Left lung (tissue), 4 donors: ENCODE measurements at regions not wholly inside any gene's neighbourhood (a gene's known extent, or its start where the extent isn't known, plus 50 kb on each side); places are given as distances from the start of the nearest gene placed in this dataset.

Experiments
- ATAC-seq: fragments of 200-7000 bp; cut with Tn5 transposase; one replicate; pipeline ENCODE4 v1.9.1; 2020; ENCODE audit warnings: moderate library complexity
- DNase-seq, 4 donors: peaks; one replicate each; pipeline ENCODE4 v3.0.0-alpha.2; 2013 to 2020
- H3K27ac ChIP-seq, 2 donors: fragments of 200-600 bp; sonication (generic) in 1 of 2; one replicate each; pipeline versions ENCODE4 v1.5.0 to v1.8.0; 2020 to 2021
- H3K27me3 ChIP-seq, 2 donors: fragments of 200-600 bp; sonication (generic) in 1 of 2; one replicate each; pipeline versions ENCODE4 v1.5.0 to v1.8.0; 2020 to 2021
- H3K36me3 ChIP-seq, 2 donors: fragments of 200-600 bp; sonication (generic) in 1 of 2; one replicate each; pipeline versions ENCODE4 v1.5.0 to v1.8.0; 2020 to 2021
- H3K4me1 ChIP-seq, 2 donors: fragments of 200-600 bp; one replicate each; pipeline ENCODE4 v1.8.0; 2021
- H3K4me3 ChIP-seq, 2 donors: fragments of 200-600 bp; sonication (generic) in 1 of 2; one replicate each; pipeline versions ENCODE4 v1.5.0 to v1.8.0; 2020 to 2021; ENCODE audit warnings: mild to moderate bottlenecking in 1 of 2
- H3K9me3 ChIP-seq, 2 donors: fragments of 200-600 bp; sonication (generic) in 1 of 2; one replicate each; pipeline versions ENCODE4 v1.5.0 to v1.8.0; 2020 to 2021
- intact Hi-C, 2 donors: fragments of 100-400 bp; cut with DNase I; formaldehyde crosslinking; loops; one replicate each; pipeline versions ENCODE4 v1.11.2 to v1.14.2; 2022
- TF ChIP-seq, protein P1 (sequence below), 2 donors: fragments of 200-600 bp; sonication (generic) in 1 of 2; IDR thresholded peaks; one replicate each; pipeline versions ENCODE4 v1.5.0 to v1.8.0; 2021; ENCODE audit warnings: antibody characterized with exemption in 2 of 2
- donor health status: DM: no; HTN: yes; CAD: no.
- donor health status: DM: no; HTN: no; CAD: no.

DNA sequence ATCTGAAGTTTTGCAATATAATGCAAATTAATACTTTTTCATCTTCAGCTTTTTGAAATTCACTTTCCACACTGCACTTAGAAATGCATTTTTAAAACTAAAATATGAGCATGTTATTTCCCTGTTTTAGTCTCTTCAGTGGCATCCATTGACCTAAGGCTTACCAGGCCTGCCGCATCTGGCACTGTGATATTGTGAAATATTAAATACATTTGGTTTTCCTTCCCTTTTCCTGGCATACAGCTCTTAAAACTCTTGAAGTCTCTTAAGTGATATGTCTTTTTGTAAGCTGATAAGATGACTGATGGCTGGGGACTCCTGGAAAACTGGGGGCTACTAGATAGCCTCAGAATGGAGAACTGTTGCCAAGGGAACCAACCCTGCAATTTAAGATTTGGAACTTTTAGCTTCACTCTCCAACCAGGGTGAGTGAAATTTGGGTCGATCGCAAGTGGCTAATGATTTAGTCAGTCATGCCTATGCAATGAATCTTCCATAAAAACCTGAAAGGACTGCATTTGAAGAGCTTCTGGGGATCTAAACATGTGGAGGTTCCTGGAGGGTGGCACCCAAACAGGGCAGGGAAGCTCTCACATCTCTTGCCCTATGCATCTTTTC lies 75.5 kb upstream of the PDC start:
- Histone ChIP-seq H3K4me1 (no peaks in the 10 kb centered on the region), H3K9me3 (peaks cover 0 to 3% of the 10 kb centered on the region in 2 donors), H3K4me3 (no peak overlapping the region), H3K27me3 (no peaks in the 10 kb centered on the region), H3K36me3 (no peaks in the 10 kb centered on the region), H3K27ac (no peak overlapping the region)
- intact Hi-C loops, result no loop called here
- peak; percentile 52 for ATAC-seq
- TF ChIP-seq, protein P1, sequence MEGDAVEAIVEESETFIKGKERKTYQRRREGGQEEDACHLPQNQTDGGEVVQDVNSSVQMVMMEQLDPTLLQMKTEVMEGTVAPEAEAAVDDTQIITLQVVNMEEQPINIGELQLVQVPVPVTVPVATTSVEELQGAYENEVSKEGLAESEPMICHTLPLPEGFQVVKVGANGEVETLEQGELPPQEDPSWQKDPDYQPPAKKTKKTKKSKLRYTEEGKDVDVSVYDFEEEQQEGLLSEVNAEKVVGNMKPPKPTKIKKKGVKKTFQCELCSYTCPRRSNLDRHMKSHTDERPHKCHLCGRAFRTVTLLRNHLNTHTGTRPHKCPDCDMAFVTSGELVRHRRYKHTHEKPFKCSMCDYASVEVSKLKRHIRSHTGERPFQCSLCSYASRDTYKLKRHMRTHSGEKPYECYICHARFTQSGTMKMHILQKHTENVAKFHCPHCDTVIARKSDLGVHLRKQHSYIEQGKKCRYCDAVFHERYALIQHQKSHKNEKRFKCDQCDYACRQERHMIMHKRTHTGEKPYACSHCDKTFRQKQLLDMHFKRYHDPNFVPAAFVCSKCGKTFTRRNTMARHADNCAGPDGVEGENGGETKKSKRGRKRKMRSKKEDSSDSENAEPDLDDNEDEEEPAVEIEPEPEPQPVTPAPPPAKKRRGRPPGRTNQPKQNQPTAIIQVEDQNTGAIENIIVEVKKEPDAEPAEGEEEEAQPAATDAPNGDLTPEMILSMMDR (IDR thresholded peaks at IDR 0.05), result no peak
- DNase-seq, result no peak

DNA sequence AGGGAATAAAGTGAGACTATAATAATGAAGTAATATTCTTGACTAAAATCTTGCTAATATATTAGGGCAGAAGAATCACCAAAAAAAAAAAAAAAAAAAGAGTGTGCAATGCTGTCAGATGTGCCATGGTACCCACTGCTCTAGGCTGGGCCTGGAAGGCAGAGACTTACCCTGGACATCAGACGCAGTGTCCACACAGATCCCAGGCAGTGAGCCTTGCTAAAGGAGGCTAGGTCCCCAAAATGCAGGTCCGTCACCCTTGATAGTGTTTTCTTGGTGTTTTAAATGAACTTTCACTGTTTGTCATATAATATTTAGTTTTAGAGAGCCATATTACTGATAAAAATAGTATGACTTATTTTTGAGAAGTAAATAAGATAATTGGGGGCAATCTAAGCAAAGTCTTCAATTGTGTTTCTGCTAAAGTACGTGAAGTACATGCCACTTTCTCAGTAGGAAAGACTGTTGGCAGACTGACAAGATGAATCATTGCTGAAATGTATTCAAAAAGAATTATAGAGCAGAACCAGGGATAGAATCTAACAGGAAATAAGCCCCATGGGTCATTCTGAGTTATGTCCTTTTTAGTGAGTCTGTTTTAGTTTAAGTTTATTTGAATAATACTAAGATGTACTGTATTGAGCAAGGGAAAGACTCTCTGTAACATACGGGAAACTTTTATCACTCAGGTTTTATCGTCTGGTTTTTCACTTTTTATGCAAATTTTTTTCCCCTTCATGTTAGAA lies 74.6 kb upstream of the PDC start:
- ATAC-seq (peak; percentile 33), DNase-seq (no peak)
- intact Hi-C loops, result no loop called here
- no peaks in the 10 kb centered on the region for H3K36me3 ChIP-seq
- H3K27me3 ChIP-seq, result no peaks in the 10 kb centered on the region
- no peak overlapping the region for H3K4me3 ChIP-seq
- no peaks in the 10 kb centered on the region for H3K4me1 ChIP-seq
- H3K9me3 ChIP-seq, result no peaks in the 10 kb centered on the region
- H3K27ac ChIP-seq, result no peak overlapping the region
- TF ChIP-seq, protein P1 (IDR thresholded peaks at IDR 0.05), result no peak

DNA sequence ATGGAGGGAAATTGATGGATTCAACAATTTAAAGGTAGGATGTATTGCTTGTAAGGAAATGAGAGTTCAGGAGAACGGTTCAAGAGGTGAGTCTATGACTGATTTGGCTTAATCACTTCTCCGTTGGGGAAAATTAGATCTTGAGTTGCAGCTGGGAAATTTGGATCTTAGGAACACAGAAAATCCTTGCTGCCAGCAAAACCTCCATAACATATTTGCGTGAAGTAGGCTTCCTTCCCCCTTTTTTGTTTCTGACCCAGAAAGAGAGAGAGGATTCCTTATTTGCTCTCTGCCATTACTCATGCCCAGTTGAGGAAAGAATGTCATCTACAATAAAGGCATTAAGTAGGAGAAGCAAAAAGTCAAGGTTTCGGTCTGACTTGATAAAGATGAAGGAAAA lies 73.5 kb upstream of the PDC start:
- H3K27me3 ChIP-seq, result no peaks in the 10 kb centered on the region
- ATAC-seq, result no peak
- no peaks in the 10 kb centered on the region for H3K4me1 ChIP-seq
- TF ChIP-seq, protein P1 (IDR thresholded peaks at IDR 0.05), result no peak
- DNase-seq, result no peak
- H3K36me3 ChIP-seq, result no peaks in the 10 kb centered on the region
- H3K27ac ChIP-seq, result no peak overlapping the region
- H3K9me3 ChIP-seq, result no peaks in the 10 kb centered on the region
- intact Hi-C loops, result no loop called here
- no peak overlapping the region for H3K4me3 ChIP-seq

DNA sequence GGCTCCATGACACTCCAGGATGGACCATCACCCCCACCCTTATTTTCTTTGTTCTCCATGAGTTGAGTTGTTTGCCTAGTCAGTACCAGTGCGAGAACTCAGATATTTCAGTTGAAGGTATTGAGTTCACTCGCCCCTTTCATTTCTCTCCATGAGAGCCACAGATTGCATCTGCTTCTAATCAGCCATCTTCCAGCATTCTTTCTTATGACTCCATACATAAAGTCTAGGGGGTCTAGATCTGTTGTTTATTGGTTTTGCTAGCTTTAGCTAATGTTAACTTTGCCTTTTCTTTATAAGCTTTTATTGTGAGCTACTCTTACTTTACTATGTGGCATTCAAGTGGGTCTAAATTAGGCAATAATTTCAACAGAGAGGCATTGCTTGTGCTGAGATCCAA lies 71.6 kb upstream of the PDC start:
- DNase-seq (no peak), ATAC-seq (no peak)
- Histone ChIP-seq H3K9me3 (no peaks in the 10 kb centered on the region), H3K4me1 (no peaks in the 10 kb centered on the region), H3K27me3 (no peaks in the 10 kb centered on the region), H3K4me3 (no peak overlapping the region), H3K36me3 (no peaks in the 10 kb centered on the region), H3K27ac (no peak overlapping the region)
- TF ChIP-seq, protein P1 (IDR thresholded peaks at IDR 0.05), result no peak
- intact Hi-C loops, result no loop called here

DNA sequence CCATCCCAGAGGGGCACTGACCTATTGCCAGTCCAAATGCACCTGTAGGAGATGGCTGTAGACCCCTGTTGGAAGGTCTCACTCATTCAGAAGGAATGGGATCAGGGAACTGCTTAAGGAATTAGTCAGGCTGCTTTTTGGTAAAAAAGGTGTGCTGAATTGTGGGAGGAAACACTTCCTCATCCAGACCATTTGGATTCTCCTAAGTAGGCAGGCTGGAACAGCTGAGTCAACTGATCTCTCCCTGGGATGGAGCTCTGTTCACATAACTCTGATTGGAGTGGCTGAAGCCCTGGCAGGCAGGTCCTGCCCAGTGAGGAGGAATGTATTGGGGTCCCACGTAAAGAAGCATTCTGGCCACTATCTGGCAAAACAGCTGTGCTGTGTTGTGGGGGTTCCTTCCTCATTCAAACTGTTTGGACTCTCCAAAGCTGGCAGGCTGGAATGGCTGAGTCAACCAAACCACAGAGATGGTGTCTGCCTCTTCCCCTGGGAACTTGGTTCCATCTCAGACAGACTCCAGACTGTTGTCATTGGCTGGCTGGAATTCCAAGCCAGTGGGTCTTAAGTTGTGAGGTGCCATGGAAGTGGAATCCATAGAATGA lies 70.7 kb upstream of the PDC start:
- intact Hi-C loops, result no loop called here
- Histone ChIP-seq H3K27me3 (no peaks in the 10 kb centered on the region), H3K4me3 (no peak overlapping the region), H3K9me3 (no peaks in the 10 kb centered on the region), H3K4me1 (no peaks in the 10 kb centered on the region), H3K36me3 (no peaks in the 10 kb centered on the region), H3K27ac (no peak overlapping the region)
- TF ChIP-seq, protein P1 (IDR thresholded peaks at IDR 0.05), result no peak
- ATAC-seq (no peak), DNase-seq (no peak)
